ENCODE measurements at regions not wholly inside any gene's neighbourhood (a gene's known extent, or its start where the extent isn't known, plus 50 kb on each side); places are given as distances from the start of the nearest gene placed in this dataset.

- TF ChIP-seq, protein P1, sequence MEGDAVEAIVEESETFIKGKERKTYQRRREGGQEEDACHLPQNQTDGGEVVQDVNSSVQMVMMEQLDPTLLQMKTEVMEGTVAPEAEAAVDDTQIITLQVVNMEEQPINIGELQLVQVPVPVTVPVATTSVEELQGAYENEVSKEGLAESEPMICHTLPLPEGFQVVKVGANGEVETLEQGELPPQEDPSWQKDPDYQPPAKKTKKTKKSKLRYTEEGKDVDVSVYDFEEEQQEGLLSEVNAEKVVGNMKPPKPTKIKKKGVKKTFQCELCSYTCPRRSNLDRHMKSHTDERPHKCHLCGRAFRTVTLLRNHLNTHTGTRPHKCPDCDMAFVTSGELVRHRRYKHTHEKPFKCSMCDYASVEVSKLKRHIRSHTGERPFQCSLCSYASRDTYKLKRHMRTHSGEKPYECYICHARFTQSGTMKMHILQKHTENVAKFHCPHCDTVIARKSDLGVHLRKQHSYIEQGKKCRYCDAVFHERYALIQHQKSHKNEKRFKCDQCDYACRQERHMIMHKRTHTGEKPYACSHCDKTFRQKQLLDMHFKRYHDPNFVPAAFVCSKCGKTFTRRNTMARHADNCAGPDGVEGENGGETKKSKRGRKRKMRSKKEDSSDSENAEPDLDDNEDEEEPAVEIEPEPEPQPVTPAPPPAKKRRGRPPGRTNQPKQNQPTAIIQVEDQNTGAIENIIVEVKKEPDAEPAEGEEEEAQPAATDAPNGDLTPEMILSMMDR (IDR thresholded peaks at IDR 0.05; ENCODE audit: insufficient read depth, low read length, poor library complexity, severe bottlenecking) = no peak
- TF ChIP-seq EZH2phosphoT487 (conservative IDR thresholded peaks at IDR 0.05; ENCODE audit: low read length) = no peak
Observed at GRCh38 chr2:207469943-207470729, 59.6 kb upstream of the CREB1 start.

Measured in SU-DHL-6 (cell line).